ENCODE measurements at regions not wholly inside any gene's neighbourhood (a gene's known extent, or its start where the extent isn't known, plus 50 kb on each side); places are given as distances from the start of the nearest gene placed in this dataset.

- TF ChIP-seq CTCF (IDR thresholded peaks at IDR 0.05; ENCODE audit: low read depth, low read length) (no peak), MAX (IDR thresholded peaks at IDR 0.05; ENCODE audit: low read depth, low read length) (no peak), MYC (IDR thresholded peaks at IDR 0.05; ENCODE audit: low read depth, low read length) (no peak), POLR2A (IDR thresholded peaks at IDR 0.05; ENCODE audit: extremely low read depth, insufficient read length) (no peak)
- DNase-seq (ENCODE audit: low read depth), result no peak
- no peak overlapping the region for H3K4me3 ChIP-seq (ENCODE audit: low read depth, low read length)
These were observed 331.5 kb upstream of the MAP3K7 start for GRCh38 chr6:90918361-90918760.

GRCh38 chr6:90917376-90917775, 330.5 kb upstream of the MAP3K7 start:
- TF ChIP-seq CTCF (IDR thresholded peaks at IDR 0.05; ENCODE audit: low read depth, low read length) (no peak), MAX (IDR thresholded peaks at IDR 0.05; ENCODE audit: low read depth, low read length) (no peak), POLR2A (IDR thresholded peaks at IDR 0.05; ENCODE audit: extremely low read depth, insufficient read length) (no peak), MYC (IDR thresholded peaks at IDR 0.05; ENCODE audit: low read depth, low read length) (no peak)

GRCh38 chr6:90916968-90917367, 330.1 kb upstream of the MAP3K7 start:
- TF ChIP-seq MAX (IDR thresholded peaks at IDR 0.05; ENCODE audit: low read depth, low read length), result no peak
- no peak for TF ChIP-seq POLR2A (IDR thresholded peaks at IDR 0.05; ENCODE audit: extremely low read depth, insufficient read length)
- no peak for TF ChIP-seq MYC (IDR thresholded peaks at IDR 0.05; ENCODE audit: low read depth, low read length)
- TF ChIP-seq CTCF (IDR thresholded peaks at IDR 0.05; ENCODE audit: low read depth, low read length), result no peak
- DNase-seq (ENCODE audit: low read depth), result no peak
- no peak overlapping the region for H3K4me3 ChIP-seq (ENCODE audit: low read depth, low read length)

More at GRCh38 chr6:90917376-90917775, 330.5 kb upstream of the MAP3K7 start:
- H3K4me3 ChIP-seq (ENCODE audit: low read depth, low read length), result no peak overlapping the region
- no peak for DNase-seq (ENCODE audit: low read depth)

GRCh38 chr6:90915224-90915915, 328.5 kb upstream of the MAP3K7 start:
- no peak overlapping the region for H3K4me3 ChIP-seq (ENCODE audit: low read depth, low read length)
- no peak for DNase-seq (ENCODE audit: low read depth)
- TF ChIP-seq POLR2A (IDR thresholded peaks at IDR 0.05; ENCODE audit: extremely low read depth, insufficient read length) (no peak), MAX (IDR thresholded peaks at IDR 0.05; ENCODE audit: low read depth, low read length) (no peak), MYC (IDR thresholded peaks at IDR 0.05; ENCODE audit: low read depth, low read length) (no peak), CTCF (IDR thresholded peaks at IDR 0.05; ENCODE audit: low read depth, low read length) (no peak)

- H3K4me3 ChIP-seq (ENCODE audit: low read depth, low read length), result no peak overlapping the region
These were observed 327.4 kb upstream of the MAP3K7 start for GRCh38 chr6:90914312-90914711.

More at GRCh38 chr6:90914312-90914711, 327.4 kb upstream of the MAP3K7 start:
- TF ChIP-seq MYC (IDR thresholded peaks at IDR 0.05; ENCODE audit: low read depth, low read length) (no peak), CTCF (IDR thresholded peaks at IDR 0.05; ENCODE audit: low read depth, low read length) (no peak), MAX (IDR thresholded peaks at IDR 0.05; ENCODE audit: low read depth, low read length) (no peak), POLR2A (IDR thresholded peaks at IDR 0.05; ENCODE audit: extremely low read depth, insufficient read length) (no peak)
- no peak for DNase-seq (ENCODE audit: low read depth)
